ENCODE measurements at regions not wholly inside any gene's neighbourhood (a gene's known extent, or its start where the extent isn't known, plus 50 kb on each side); places are given as distances from the start of the nearest gene placed in this dataset.

GRCh38 chr11:39917256-39917655 lies 1542.2 kb downstream of the LRRC4C start:
- peaks cover 6 to 16% of the 10 kb centered on the region in 2 experiments for H3K9me3 ChIP-seq (ENCODE audit: insufficient read depth in 2 of 2, low read depth in 1 of 2, low read length in 1 of 2)
- H3K79me1 ChIP-seq (ENCODE audit: low read depth, low read length): no peaks in the 10 kb centered on the region
- POLR2A ChIA-PET (ENCODE audit: partially characterized antibody): no interaction called here
- DNase-seq (ENCODE audit: low read depth in 1 of 2, low spot score in 2 of 2) (no peak), FAIRE-seq (no peak)
- 90% methylated on average over 3 of the region's 3 CpGs; no CpG with 5 or more reads in 1 of the 2 experiments for WGBS, 2 experiments (ENCODE audit: extremely low coverage in 1 of 2, insufficient coverage in 1 of 2, insufficient read length in 1 of 2, insufficient replicate concordance in 2 of 2, low coverage in 1 of 2, low lambda C conversion rate in 2 of 2, missing lambda C conversion rate in 1 of 2)
- H2AFZ ChIP-seq (ENCODE audit: low read length): no peak overlapping the region
- H4K5ac ChIP-seq (ENCODE audit: insufficient read length, low read depth, low read length): no peak overlapping the region
- no peak overlapping the region for H3K18ac ChIP-seq (ENCODE audit: extremely low read depth, low read length)
- no peak overlapping the region for H2BK120ac ChIP-seq (replicated peaks; ENCODE audit: low read depth, low read length)
- no peak overlapping the region for H3K23ac ChIP-seq (ENCODE audit: insufficient read length)
- H4K8ac ChIP-seq (ENCODE audit: extremely low read depth, insufficient read depth, low read length): no peak overlapping the region
- H4K91ac ChIP-seq (replicated peaks; ENCODE audit: insufficient read length, low read length): no peak overlapping the region
- H3K4me1 ChIP-seq (replicated peaks in 1 of 4; ENCODE audit: control insufficient read depth in 3 of 4, insufficient read depth in 4 of 4, low read length in 3 of 4): no peaks in the 10 kb centered on the region
- no peak overlapping the region for H2BK5ac ChIP-seq (ENCODE audit: low read depth, low read length)
- CTCF ChIA-PET (ENCODE audit: partially characterized antibody): interaction anchor here (0.8 kb wide), 1 partner anchor 36 kb away, joined by 3 read pairs; no protein-coding TSS in a partner anchor
- no peak overlapping the region for H3K56ac ChIP-seq (replicated peaks; ENCODE audit: insufficient read length, low read depth, low read length)
- H3K27me3 ChIP-seq (replicated peaks in 1 of 4; ENCODE audit: control insufficient read depth in 3 of 4, extremely low read depth in 1 of 4, insufficient read depth in 3 of 4, low read length in 3 of 4): no peaks in the 10 kb centered on the region
- H2BK12ac ChIP-seq (ENCODE audit: low read depth, low read length): no peak overlapping the region
- H3K4me2 ChIP-seq (ENCODE audit: insufficient read depth in 1 of 2, low read depth in 2 of 2, low read length in 2 of 2): no peak overlapping the region
- H3K79me2 ChIP-seq (ENCODE audit: control insufficient read depth in 1 of 2, insufficient read depth in 2 of 2, low read length in 2 of 2): no peaks in the 10 kb centered on the region
- no peaks in the 10 kb centered on the region for H4K20me1 ChIP-seq (replicated peaks in 1 of 2; ENCODE audit: control insufficient read depth in 1 of 2, insufficient read depth in 2 of 2, low read length in 2 of 2)
- no peak overlapping the region for H3K14ac ChIP-seq (ENCODE audit: insufficient read length)
- H3K9ac ChIP-seq (replicated peaks in 1 of 4; ENCODE audit: extremely low read depth in 1 of 4, low read depth in 3 of 4, low read length in 3 of 4): no peak overlapping the region
- H2BK20ac ChIP-seq (ENCODE audit: low read length): no peak overlapping the region
- no peak overlapping the region for H3K27ac ChIP-seq (ENCODE audit: low read depth, low read length)
- no peak overlapping the region for H3K4me3 ChIP-seq (ENCODE audit: extremely low read depth in 1 of 4, insufficient read depth in 2 of 4, low read depth in 3 of 4, low read length in 4 of 4)
- H2BK15ac ChIP-seq (ENCODE audit: low read length): no peak overlapping the region
- H3K23me2 ChIP-seq (ENCODE audit: low read depth, low read length): no peaks in the 10 kb centered on the region
- no peak overlapping the region for H3K4ac ChIP-seq (replicated peaks; ENCODE audit: insufficient read length, low read depth, low read length)
- no peaks in the 10 kb centered on the region for H3K36me3 ChIP-seq (ENCODE audit: control insufficient read depth in 2 of 4, insufficient read depth in 4 of 4, low read length in 3 of 4)
- no peak overlapping the region for H2AK5ac ChIP-seq (ENCODE audit: low read depth, low read length)
- TF ChIP-seq SRF (IDR thresholded peaks at IDR 0.05; ENCODE audit: low read depth, low read length) (no peak), E2F6 (IDR thresholded peaks at IDR 0.05) (no peak), MAFK (IDR thresholded peaks at IDR 0.05; ENCODE audit: low read depth, low read length) (no peak), FOSL1 (IDR thresholded peaks at IDR 0.05; ENCODE audit: insufficient read depth, low read depth, low read length) (no peak), ASH2L (IDR thresholded peaks at IDR 0.05; ENCODE audit: low read length) (no peak), CTCF (IDR thresholded peaks at IDR 0.05; ENCODE audit: control extremely low read depth in 1 of 3, insufficient read depth in 1 of 3, low read depth in 1 of 3, low read length in 3 of 3) (no peak), RBBP5 (IDR thresholded peaks at IDR 0.05; ENCODE audit: borderline replicate concordance, low read depth, low read length) (no peak), TCF12 (IDR thresholded peaks at IDR 0.05; ENCODE audit: low read depth, low read length) (no peak), HDAC6 (IDR thresholded peaks at IDR 0.05; ENCODE audit: low read depth, low read length) (no peak), YY1 (IDR thresholded peaks at IDR 0.05; ENCODE audit: low read depth, low read length) (no peak), TAF1 (IDR thresholded peaks at IDR 0.05; ENCODE audit: low read depth, low read length) (no peak), EZH2 (IDR thresholded peaks at IDR 0.05; ENCODE audit: low read depth, low read length, severe bottlenecking) (no peak), CREB1 (IDR thresholded peaks at IDR 0.05) (no peak)
